Prostate gland (tissue), 2 donors: ENCODE measurements at regions not wholly inside any gene's neighbourhood (a gene's known extent, or its start where the extent isn't known, plus 50 kb on each side); places are given as distances from the start of the nearest gene placed in this dataset.

Experiments
- CTCF ChIP-seq, 4 experiments: fragments of 200-600 bp in 2 of 4; fragments of 450-650 bp in 2 of 4; sonication (generic) in 2 of 4; IDR thresholded peaks; 1 replicate in 3 of 4; 2 replicates in 1 of 4; pipeline ENCODE4 v1.5.1; 2016 to 2019; ENCODE audit warnings: antibody characterized with exemption in 4 of 4, mild to moderate bottlenecking in 2 of 4, moderate library complexity in 2 of 4
- POLR2A ChIP-seq: fragments of 450-650 bp; IDR thresholded peaks from one replicate; pipeline ENCODE4 v1.6.1; 2016; ENCODE audit warnings: antibody characterized with exemption, mild to moderate bottlenecking

- TF ChIP-seq CTCF (IDR thresholded peaks at IDR 0.05) (no peak), POLR2A (no peak)
Observed at GRCh38 chr2:83115155-83115554, 1343.9 kb downstream of the SUCLG1 start.
